Lower lobe of right lung (tissue), 2 donors: ENCODE measurements at regions not wholly inside any gene's neighbourhood (a gene's known extent, or its start where the extent isn't known, plus 50 kb on each side); places are given as distances from the start of the nearest gene placed in this dataset.

Experiments
- ATAC-seq, 2 donors: fragments of 200-7000 bp; cut with Tn5 transposase; one replicate each; pipeline ENCODE4 v1.9.1; 2020 to 2022; ENCODE audit warnings: mild to moderate bottlenecking in 2 of 2, moderate library complexity in 2 of 2
- DNase-seq: peaks from one replicate; pipeline ENCODE4 v3.0.0-alpha.2; 2020
- H3K27ac ChIP-seq: fragments of 200-600 bp; one replicate; pipeline ENCODE4 v1.8.0; 2022
- H3K27me3 ChIP-seq: fragments of 200-600 bp; one replicate; pipeline ENCODE4 v1.8.0; 2022; ENCODE audit warnings: low read depth
- H3K36me3 ChIP-seq: fragments of 200-600 bp; one replicate; pipeline ENCODE4 v1.8.0; 2022; ENCODE audit warnings: mild to moderate bottlenecking
- H3K4me1 ChIP-seq: fragments of 200-600 bp; one replicate; pipeline ENCODE4 v1.8.0; 2022
- H3K4me3 ChIP-seq: fragments of 200-600 bp; one replicate; pipeline ENCODE4 v1.8.0; 2022; ENCODE audit warnings: mild to moderate bottlenecking
- H3K9me3 ChIP-seq: fragments of 200-600 bp; one replicate; pipeline ENCODE4 v1.8.0; 2022
- CTCF ChIP-seq: fragments of 200-600 bp; IDR thresholded peaks from one replicate; pipeline ENCODE4 v1.8.0; 2022; ENCODE audit warnings: antibody characterized with exemption, mild to moderate bottlenecking
- intact Hi-C: fragments of 100-400 bp; cut with DNase I; formaldehyde crosslinking; loops from one replicate; pipeline ENCODE4 v1.11.0; 2022
- donor health status: DM: no; HTN: yes; CAD: no; lungs with severe emphysema.

GRCh38 chr13:80211566-80211965 is 129.4 kb downstream of the SPRY2 start:
- ATAC-seq (no peak), DNase-seq (no peak)
- Histone ChIP-seq H3K36me3 (no peaks in the 10 kb centered on the region), H3K4me1 (no peaks in the 10 kb centered on the region), H3K27ac (no peak overlapping the region), H3K27me3 (no peaks in the 10 kb centered on the region), H3K9me3 (no peaks in the 10 kb centered on the region), H3K4me3 (no peak overlapping the region)
- TF ChIP-seq CTCF: no peak
- intact Hi-C loops: no loop called here

GRCh38 chr13:80204642-80205041 is 136.3 kb downstream of the SPRY2 start:
- Histone ChIP-seq H3K36me3 (no peaks in the 10 kb centered on the region), H3K27ac (no peak overlapping the region), H3K27me3 (no peaks in the 10 kb centered on the region), H3K9me3 (no peaks in the 10 kb centered on the region), H3K4me1 (no peaks in the 10 kb centered on the region), H3K4me3 (no peak overlapping the region)
- DNase-seq (no peak), ATAC-seq (no peak)
- intact Hi-C loops: no loop called here
- TF ChIP-seq CTCF: no peak

GRCh38 chr13:80203496-80203895 is 137.4 kb downstream of the SPRY2 start:
- Histone ChIP-seq H3K4me1 (no peaks in the 10 kb centered on the region), H3K9me3 (no peaks in the 10 kb centered on the region), H3K27me3 (no peaks in the 10 kb centered on the region), H3K4me3 (no peak overlapping the region), H3K27ac (no peak overlapping the region), H3K36me3 (no peaks in the 10 kb centered on the region)
- ATAC-seq (no peak), DNase-seq (no peak)
- no peak for TF ChIP-seq CTCF
- intact Hi-C loops: no loop called here

DNA sequence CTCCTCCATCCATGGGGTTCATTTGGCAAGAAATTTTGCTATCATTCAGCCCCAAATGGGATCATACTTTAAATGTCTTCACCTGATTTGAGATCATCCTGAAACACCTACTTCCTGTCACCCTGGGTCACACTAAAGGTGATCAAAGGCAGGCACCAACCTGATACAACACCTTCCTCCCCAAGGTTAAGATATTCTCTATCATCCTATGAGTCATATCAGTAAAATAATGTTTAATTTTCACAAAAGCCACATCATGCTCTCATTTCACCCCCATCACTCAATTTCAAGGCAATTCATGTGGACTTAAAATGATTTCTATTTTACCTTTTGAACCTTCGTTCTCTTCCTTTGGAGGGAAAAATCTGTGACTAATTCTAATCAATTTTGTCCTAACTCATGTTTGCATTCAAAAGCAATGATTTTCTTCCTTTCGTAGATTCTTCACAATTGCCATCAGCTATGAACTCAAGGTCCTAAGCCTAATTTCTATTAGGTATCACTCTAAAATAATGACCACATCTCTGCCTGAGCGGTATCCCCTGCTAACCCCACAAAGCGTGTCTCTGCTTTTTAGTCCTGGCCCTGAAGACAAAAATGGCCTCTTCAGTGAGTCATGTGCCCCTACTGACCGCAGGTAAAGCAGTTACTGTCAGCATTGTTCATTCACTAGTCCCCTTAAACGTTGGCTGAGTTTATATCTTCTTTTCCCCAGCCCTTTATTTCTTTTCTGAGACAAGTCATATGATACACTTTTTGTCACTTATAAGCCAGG is 139.0 kb downstream of the SPRY2 start:
- no peak overlapping the region for H3K4me3 ChIP-seq
- ATAC-seq (no peak), DNase-seq (no peak)
- no peak overlapping the region for H3K27ac ChIP-seq
- TF ChIP-seq CTCF: no peak
- no peaks in the 10 kb centered on the region for H3K27me3 ChIP-seq
- no peaks in the 10 kb centered on the region for H3K4me1 ChIP-seq
- H3K9me3 ChIP-seq: no peaks in the 10 kb centered on the region
- intact Hi-C loops: no loop called here
- H3K36me3 ChIP-seq: no peaks in the 10 kb centered on the region

DNA sequence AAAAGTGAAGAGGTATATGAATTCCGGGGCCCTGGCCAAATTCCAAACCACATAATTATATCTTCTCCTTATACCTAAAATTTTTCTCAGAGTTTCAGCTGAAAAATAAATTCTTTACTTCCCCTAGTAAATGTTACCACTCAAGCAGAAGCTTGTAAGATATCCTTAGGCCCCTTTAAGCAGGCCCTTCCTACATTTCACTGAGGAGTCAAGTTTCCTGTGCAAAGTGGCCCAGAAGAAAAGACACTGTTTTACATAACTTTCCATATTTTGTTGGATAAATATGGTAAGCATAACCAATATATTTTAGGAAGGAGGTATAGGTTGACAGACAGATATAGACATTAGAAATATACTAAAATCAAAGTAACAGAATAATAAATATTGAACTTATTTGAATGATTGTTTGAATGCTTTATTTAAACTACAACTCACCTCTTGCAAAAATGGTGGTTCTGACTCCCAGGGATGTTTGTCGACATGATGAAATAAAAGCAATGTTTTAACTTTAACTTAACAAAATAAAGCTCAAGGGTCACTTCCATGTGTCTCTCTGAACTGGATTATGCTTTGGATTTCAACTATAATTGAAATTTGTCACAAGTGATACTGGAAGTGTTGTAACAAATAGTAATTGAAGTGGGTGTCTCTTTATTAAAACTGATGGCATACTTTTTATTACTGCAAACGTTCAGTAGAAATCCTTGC is 141.2 kb downstream of the SPRY2 start:
- H3K36me3 ChIP-seq: no peaks in the 10 kb centered on the region
- no peak for DNase-seq
- H3K9me3 ChIP-seq: no peaks in the 10 kb centered on the region
- no peak overlapping the region for H3K4me3 ChIP-seq
- no peak for TF ChIP-seq CTCF
- no peak overlapping the region for H3K27ac ChIP-seq
- H3K27me3 ChIP-seq: no peaks in the 10 kb centered on the region
- no peaks in the 10 kb centered on the region for H3K4me1 ChIP-seq
- intact Hi-C loops: no loop called here
- ATAC-seq: no peak
